Ammon's horn (tissue), 1 donor: ENCODE measurements at regions not wholly inside any gene's neighbourhood (a gene's known extent, or its start where the extent isn't known, plus 50 kb on each side); places are given as distances from the start of the nearest gene placed in this dataset.

ENCODE experiments used
- DNase-seq: peaks from one replicate; pipeline ENCODE4 v3.0.0-alpha.2; 2016; ENCODE audit warnings: low spot score

DNA sequence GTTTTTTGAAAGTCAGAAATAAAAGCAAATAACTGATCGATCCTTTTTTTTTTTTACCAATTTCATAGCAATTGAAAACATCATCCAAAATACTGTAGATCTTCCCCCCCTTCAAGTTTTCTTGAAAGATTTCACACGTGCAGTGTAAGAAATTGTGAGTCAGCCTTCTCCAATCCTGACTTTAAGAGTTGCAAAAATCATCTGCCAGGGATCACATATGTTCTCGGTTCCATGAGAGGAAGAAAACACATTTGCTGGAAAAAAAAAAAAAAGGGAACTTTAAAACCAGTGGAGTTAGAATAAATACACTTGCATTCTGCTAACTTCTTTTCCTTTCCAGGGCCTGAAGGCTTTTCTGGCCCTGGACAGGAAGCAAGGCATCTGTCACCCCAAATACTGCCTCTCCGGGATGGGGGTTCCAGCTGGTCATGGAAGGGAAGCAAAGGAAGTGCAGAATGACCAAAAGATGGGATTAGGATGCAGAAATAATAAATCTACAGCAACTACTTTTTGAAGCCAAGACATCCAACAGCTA lies 198.4 kb upstream of the KIAA1217 start:
- DNase-seq, result no peak

DNA sequence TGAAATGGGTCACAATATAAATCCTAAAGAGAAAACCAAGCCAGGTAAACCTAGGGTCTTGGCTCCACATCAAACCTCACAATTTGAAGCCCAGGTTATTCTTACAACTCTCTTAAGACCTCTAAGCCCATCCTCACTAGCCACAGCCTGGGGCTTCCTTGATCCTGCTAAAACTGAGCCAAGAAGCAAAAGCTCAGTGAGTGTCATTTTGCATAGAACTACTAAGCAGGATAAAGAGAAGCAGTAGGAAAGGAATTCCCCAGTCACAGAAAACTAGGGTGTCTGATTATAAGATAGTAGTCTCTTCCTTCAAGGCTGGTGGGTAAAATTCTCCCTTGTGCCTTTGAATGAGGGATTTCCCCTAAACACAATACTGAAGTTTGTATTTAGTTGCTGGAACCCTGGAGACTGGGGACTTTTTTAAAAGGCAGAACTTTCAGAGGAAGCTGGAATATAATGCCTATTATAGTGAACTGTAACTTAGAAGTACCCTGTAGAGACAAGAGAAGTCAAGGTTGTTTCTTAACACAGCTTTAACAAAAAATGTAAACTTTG lies 196.6 kb upstream of the KIAA1217 start:
- no peak for DNase-seq

- no peak for DNase-seq
Measured at GRCh38 chr10:24027107-24027506, 181.8 kb upstream of the KIAA1217 start.

GRCh38 chr10:24034571-24034970 lies 174.4 kb upstream of the KIAA1217 start:
- no peak for DNase-seq

DNA sequence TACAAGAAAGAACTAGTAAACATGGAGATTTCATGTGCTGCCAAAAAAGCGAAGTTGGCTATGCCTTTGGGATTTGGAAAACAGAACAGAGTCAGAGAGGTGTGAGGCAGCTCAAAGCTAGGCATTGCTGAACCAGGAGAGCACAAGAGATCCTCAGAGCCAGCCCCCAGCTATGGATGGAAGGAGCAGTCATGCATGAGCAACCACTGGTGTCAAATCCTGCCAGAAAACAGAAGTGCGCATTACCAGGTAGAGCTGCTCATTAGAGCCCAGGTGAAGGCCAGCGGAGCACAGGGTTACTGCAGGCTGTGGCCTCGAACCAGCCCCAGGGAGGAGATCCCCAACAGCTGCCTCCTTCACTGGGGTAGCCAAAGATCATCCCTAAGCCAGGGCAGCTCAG lies 173.2 kb upstream of the KIAA1217 start:
- no peak for DNase-seq

DNA sequence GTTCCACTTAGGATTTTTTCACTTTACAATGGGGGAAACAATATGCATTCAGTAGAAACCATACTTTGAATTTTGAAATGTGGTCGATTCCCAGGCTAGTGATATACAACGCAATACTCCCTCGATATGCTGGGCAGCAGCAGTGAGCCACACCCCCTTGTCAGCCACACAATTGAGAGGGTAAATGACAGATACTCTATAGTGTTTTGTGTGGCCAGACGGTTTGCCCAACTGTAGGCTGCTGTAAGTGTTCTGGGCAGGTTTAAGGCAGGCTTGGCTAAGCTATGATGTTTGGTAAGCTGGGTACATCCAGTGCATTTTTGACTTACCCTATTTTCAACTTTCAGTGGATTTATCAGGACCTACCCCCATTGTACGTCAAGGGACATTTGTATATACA lies 169.6 kb upstream of the KIAA1217 start:
- no peak for DNase-seq

- no peak for DNase-seq
Measured at GRCh38 chr10:24039897-24040296, 169.0 kb upstream of the KIAA1217 start.

GRCh38 chr10:24041034-24041433 lies 167.9 kb upstream of the KIAA1217 start:
- DNase-seq, result no peak

DNA sequence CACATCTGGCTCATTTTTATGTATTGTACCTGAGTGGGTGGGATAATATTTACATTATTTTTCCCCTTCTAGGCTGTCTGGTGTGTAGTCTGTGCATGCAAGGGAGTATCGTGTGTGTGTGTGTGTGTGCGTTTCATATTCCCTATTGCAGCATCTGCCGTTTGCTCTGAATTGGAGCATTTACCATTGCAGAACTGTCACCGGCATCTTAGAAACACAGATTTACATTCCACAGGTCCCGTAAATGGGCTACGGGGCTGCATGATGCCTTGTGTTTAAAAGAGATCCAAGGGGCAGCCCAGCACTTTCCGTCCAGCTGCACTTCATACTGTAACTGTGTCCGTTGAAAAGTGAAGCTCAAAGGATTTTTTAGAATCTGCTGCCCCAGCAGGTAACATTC lies 167.1 kb upstream of the KIAA1217 start:
- no peak for DNase-seq

DNA sequence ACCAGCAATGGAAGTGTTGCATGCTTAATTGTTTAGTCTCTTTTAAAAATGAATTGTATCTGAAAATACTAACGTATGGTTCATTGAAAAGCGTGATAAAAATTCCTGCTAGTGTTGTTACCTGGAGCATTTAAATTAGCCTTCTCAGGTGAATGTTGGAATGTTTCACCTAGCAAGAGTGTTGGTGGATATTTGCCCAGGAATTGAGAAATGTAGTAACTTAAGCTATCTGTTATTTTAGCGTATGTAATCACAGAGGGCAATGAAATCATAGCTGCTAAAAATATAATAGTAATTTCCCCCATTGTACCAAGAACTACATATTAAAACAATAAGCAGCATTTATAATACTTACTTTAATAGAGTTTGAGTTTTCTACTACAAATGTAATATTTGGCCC lies 166.1 kb upstream of the KIAA1217 start:
- no peak for DNase-seq

GRCh38 chr10:24046060-24046459 lies 162.9 kb upstream of the KIAA1217 start:
- no peak for DNase-seq

- DNase-seq, result no peak
Measured at GRCh38 chr10:24047176-24047575, 161.8 kb upstream of the KIAA1217 start.

DNA sequence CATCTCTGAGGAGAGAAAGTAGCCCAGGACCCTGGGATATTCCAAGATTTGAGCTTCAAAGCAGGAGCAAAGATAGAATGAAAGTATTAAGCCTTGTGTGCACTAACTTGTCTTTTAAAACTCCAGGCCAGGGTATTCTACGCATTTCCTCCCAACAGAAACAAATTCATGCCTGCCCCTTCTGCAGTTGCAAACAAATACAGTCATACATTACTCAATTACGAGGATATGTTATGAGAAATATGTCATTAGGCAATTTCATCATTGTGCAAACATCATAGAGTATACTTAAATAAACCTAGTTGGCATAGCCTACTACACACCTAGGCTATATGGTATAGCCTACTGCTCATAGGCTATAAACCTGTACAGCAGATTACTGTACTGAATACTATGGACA lies 154.5 kb upstream of the KIAA1217 start:
- no peak for DNase-seq

- no peak for DNase-seq
Measured at GRCh38 chr10:24080207-24080606, 128.7 kb upstream of the KIAA1217 start.

DNA sequence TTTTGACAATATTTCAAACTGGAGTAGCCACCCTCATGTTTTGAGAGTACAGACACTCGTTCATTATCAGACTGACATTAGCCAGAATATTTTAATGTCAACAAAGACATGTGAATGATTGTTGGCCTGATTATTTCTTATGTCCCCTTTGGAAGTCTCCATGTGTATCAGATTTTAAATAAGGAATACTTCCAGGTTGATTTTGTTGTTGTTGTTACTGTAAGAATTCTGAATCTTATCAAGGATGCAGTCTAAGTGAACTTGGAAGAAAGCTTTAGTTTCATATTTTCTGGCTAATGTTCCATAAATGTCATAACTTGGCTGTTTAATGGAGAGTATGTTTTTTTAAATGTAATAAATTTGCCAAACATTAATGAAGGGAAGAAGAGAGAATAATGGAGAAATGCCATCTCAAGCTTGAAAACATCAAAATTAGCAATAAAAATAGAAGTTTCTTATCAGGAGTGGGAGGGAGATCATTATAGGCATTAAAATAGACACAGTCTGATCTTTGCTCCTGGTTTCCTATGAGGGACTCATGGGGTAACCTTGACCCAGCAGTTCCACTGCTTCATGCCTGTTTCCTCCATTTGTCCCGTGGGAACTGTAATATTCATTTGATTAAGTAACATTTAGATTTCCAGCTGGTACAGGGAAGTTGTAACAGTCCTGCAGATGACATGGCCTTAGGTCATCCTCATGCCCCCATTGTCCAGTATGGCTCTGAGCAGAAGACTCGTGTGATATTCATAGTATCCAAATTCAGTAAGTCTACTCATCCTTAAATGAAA lies 122.4 kb upstream of the KIAA1217 start:
- no peak for DNase-seq

GRCh38 chr10:24091256-24091655 lies 117.7 kb upstream of the KIAA1217 start:
- DNase-seq, result no peak

GRCh38 chr10:24096281-24096680 lies 112.7 kb upstream of the KIAA1217 start:
- no peak for DNase-seq

- no peak for DNase-seq
Measured at GRCh38 chr10:24097751-24098207, 111.2 kb upstream of the KIAA1217 start.

DNA sequence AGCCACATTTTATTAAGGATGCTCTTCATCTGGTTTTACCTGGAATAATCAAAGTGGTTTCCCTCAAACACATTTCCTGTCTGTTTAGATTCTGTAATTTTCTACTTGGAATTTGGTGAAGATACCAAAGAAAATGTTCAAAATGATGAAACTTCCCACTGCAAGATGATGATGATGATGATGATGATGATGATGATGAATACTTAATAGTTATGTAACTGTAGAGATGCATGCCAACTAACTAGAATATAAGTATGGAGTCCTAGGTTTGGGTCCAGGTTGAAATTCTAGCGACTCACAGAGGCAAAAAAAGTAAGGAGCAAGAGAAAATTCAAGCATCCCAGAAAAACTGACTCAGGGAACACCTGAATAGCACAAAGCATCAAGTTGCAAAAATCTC lies 104.0 kb upstream of the KIAA1217 start:
- DNase-seq, result no peak

GRCh38 chr10:24113901-24114300 lies 95.0 kb upstream of the KIAA1217 start:
- no peak for DNase-seq

DNA sequence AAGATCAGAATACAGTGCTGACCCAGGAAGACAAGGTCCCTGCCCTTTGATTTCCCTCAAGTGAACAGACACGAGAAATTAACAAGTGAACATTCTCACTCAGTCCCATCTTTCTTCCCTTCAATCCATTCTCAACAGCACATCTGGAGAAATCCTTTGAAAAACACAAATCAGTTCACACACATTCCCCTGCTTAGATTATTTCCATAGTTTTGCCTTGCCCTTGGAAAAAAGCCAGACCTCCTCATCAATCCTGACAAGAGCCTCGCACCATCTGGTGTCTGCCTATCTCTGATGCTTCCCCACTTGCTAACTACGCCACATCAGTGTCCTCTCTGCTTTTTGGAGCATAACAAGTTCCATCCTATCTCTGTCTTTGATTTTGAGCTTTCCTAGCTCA lies 94.4 kb upstream of the KIAA1217 start:
- DNase-seq, result peak; percentile 45

GRCh38 chr10:24115403-24115802 lies 93.5 kb upstream of the KIAA1217 start:
- no peak for DNase-seq

- DNase-seq, result no peak
Measured at GRCh38 chr10:24118246-24118645, 90.7 kb upstream of the KIAA1217 start.

DNA sequence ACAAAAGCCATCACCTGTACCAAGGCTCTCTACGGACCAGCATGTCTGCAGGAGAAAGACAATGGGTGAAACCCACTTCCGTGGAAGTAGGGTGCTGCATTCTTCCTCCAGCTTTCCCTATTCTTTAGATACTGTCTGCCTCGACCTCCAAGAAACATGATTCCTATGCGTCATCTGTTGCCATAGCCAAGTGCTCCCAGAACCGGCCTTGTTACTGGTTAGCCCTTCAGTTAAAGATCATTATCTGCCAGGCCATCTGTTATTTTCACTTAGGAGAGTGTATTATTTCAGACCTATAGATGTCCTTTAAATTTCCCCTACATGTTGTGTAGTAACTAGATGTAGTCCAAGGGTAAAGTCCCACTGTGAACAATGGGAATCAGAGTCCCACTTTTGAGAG lies 89.0 kb upstream of the KIAA1217 start:
- no peak for DNase-seq
